Stimulated activated CD4-positive, alpha-beta T cell treated with anti-CD3 and anti-CD28 coated beads, Interleukin-4, amount 100 ng/mL, for 48 hours (primary cell): ENCODE measurements at regions not wholly inside any gene's neighbourhood (a gene's known extent, or its start where the extent isn't known, plus 50 kb on each side); places are given as distances from the start of the nearest gene placed in this dataset.

ENCODE experiments used
- DNase-seq, 2 donors: peaks; one replicate each; pipeline ENCODE4 v3.0.0-alpha.2; 2020; ENCODE audit warnings: low read depth in 2 of 2

DNA sequence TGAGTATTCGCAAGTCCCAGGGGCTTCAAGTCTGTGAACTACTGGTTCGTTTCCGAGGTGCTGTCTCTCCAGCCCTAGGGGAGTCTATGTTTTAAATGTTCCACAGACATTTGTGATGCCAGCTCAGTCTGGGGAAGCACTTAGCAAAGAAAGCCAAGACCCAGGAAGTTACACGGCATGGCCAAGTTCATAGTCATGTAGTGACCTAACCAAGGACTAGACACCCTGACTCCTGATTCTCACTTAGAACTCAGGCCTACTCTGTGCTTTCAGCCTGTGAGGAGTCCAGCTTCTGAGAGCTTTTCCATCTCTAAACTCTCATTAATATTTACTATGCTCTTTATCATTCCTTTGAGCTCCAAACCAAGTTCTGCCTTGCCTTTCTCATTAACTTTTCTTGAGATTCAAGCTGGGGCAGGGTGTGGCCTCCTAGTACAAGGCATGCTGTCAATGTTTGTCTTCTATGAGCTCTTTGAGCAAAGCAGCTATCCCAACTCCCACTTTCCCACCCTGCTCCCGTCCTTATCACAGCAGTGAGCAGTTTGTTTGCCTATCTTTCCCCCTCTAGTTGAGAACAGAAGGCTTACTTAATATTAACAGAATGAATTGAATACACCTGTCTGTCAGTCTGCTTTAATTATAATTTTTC, 105.4 kb upstream of the FAM9C start:
- DNase-seq: no peak

DNA sequence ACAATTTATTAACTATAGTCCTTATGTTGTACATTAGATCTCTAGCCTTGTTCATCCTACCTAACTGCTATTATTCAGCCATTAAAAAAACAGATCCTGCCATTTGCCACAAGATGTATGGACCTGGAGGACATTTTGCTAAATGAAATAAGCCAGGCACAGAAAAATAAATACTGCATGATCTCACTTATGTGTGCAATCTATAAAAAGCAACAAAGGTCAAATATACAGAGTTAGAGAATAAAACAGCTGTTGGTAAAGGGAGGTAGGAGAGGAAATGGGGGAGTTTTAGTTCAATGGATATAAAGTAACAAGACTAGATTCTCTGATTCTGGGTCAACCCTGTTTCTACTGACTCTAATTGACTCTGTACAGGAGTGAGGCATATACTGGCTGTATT, 103.3 kb upstream of the FAM9C start:
- no peak for DNase-seq

DNA sequence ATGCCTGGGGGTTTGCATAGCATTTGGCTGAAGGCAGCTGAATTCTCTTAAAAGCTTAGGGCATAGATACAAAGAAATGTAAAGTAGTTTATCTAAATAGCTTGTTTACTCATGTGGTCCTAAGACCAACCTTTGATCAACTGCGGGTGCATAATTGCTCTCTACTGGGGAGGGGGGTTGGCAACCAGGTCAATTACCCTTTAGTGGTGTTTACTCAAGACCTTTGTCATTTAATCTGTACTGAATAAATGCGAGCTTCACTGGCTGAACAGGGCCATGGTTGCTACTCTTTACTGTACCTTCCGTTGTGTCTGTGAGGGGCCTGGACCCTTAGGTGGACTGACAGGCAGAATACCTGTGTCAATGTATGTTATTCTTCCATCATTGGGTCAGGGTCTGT, 102.7 kb upstream of the FAM9C start:
- no peak for DNase-seq

DNA sequence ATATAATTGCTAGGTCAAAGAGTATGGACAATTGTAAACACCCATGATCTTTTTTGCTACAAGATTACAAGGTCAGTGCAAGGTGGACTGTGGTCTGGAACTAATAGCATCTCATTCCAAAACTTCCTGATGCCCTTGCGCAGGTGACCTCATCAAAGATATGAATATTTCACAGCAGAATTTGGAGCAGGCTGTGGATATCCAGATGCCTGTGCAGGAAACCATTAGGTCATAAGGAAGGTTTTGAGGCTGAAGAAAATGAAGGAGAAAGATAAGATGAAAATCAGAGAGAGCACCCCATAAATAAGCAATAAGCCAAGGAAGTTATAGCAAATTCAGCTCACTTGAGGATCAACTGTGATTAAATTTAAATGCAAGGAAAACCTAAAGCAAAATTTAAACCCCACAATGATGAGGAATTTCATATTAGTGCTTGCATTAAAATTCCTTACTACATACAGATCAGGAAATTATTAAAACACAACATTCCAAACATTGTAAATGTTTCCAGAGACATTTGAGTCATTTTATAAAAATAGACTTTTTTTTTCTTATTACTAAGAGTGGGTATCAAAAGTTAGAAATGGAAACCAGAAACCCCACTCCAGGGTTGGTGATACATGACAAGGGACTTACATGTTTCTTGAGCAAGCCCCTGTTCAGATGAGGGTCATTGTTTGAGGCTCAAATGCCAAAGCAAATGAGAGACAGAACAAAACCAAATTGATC, 100.7 kb upstream of the FAM9C start:
- no peak for DNase-seq

DNA sequence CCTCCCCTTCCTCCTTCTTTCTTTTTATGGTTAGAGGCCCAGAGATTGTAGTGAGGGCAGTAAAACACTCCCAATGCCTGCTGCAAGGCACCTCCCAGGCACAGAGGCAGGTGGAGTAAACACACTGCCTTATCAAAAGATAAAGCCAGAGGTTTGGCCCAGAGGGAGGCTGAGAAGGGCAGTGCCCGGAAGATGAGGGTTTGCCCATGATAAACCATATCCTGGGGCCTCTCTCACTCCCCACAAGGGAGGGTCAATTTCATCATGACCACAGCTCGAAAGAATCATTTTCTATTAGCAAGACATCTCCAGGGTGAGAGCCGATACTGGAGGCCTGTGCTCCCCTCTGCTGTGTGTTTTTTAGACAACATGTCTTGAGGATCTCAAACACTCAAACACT, 98.5 kb upstream of the FAM9C start:
- DNase-seq: no peak

DNA sequence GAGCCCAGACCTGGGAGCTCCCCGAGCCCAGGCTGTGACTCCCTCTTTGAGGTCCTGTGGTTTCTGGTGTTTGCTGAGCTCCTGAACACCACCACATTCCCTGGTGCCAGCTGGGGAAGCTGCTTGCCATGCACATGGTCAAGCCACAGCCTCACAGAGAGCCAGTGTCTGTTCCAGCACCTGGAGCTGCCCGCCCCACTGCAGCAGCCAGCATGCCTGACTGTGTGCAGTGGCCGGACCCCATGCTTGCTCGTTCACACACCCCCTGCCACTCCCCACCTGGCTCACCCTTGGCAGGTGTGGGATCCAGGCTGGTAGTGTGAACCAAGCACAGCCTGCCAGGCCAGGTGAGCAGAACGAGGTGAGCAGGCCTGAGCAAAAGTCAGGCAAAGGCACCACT, 95.6 kb upstream of the FAM9C start:
- DNase-seq: no peak

DNA sequence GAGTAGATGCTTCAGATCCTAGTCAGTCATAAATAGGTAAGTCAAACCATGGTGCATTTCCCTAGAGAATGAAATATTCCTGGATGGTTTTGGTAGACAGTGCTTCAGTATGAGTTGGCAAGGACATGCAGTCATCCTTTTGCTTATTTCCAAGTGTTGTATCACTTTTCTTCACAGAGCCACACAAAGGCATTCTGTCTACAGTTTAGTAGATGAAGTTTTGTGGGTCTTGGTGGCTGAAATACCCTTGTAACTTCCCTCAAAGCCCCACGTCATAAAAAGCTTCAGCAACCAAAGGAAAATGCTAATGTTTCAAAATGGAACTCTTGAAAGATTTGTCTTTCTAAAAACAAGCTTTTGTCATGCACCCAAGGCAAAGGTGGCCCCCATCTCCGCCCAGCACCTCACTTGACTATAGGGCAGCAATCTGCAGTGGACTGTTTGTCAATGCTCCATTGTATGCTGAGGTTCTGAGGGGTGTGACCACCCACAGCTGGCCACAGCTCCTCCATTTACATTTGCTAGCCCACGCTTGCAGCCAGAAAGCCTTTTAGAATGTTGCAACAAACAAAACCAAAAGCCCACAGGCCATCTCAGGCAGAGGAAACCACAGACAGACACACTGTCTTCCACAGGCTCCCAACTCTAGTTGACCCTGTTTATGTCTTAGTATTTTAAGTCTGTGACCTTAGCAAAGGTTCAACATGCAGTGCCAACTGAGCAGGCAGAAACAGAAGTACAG, 87.1 kb upstream of the FAM9C start:
- no peak for DNase-seq

DNA sequence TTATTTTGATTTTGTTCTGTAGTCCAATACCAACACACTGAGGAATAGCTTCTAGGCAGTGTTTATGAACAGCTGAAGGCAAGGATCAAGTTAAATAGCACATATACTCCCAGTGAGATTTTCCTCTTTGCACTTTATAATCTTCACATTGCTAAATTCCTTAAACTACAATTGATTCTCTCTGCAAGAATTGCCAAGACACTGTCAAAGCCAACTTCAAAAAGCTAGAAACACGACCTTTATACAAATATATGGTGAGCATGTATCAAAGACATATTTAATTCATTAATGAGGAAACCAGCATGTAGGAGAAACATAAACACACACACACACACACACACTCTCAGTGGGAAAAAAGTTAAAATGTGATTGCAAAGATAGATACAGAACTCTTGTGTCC, 86.4 kb upstream of the FAM9C start:
- DNase-seq: no peak

DNA sequence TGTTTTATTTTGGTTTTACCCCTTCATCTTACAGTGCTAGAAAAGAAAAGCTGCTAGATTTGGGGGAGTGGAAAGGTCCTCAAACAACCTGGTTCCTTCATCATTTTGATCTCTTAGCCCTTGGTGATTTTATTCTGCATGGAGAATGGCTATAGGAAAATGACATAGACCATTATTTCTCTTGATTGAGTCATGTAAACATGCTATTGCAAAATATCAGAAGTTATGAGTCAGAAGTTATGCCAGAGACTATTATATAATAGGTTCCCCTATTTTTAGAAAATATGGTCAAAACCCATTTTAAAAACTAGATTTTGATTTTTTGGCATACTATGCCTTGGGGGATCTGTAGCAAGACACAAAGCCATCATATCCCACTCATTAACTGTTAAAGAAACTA, 83.7 kb upstream of the FAM9C start:
- no peak for DNase-seq

DNA sequence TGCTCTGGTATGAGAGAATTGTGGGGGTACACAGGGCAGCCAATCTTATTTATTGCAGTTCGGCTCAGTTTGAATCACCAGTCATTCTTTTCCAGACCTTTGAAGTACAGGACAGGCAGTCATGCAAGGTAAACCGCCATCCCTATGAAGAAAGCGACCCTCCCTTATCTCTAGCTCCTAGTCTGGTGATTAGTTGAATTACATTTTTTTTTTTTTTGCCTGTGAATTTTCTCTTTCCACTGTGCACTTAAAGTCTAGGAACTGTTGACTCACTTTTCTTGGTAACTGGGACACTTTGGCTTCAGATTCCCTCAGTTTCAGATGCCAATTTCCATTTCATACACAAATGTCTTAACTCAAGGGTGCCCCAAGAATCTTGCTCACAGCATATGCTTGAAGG, 82.4 kb upstream of the FAM9C start:
- no peak for DNase-seq

DNA sequence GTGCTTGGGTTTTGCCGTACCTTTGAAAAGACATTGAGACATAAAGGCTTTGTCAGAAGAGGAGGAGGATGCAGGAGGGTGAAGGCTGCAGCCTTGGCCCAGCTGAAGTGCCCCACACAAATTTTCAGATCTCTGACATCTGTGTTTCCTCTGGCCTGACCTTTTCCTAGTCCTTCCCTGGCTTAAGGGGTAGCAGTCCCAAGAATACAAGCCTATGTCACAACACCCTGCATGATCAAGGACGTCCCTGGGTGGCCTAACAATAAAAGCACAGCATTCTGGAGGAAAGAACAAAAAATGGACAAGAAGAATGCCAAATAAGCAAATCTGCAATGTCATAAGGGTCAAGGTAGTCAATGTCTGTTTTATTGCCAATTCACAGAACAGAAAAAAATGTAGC, 80.8 kb upstream of the FAM9C start:
- DNase-seq: no peak

DNA sequence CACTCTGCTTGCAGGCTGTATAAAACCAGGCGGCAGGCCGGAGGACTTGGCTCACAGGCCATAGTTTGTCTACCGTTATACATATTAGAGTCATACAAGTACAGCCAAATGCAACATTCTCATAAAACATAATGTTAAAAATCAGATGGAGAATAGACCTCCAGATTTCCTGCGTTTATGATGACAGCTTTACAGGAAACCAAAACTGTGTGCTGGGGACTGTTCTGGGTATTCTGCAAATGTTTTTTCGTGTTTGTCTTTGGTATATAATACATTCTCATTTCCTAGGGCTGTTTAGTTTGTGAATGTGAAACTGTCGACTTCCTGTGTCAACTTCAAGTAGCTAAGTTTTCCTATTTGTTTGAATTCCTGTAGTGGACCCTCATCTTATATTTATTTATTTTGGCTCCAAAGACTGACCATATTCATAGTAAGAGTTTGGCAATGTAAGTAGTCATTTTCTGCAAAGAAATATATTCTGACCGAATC, 79.5 kb upstream of the FAM9C start:
- DNase-seq: no peak

DNA sequence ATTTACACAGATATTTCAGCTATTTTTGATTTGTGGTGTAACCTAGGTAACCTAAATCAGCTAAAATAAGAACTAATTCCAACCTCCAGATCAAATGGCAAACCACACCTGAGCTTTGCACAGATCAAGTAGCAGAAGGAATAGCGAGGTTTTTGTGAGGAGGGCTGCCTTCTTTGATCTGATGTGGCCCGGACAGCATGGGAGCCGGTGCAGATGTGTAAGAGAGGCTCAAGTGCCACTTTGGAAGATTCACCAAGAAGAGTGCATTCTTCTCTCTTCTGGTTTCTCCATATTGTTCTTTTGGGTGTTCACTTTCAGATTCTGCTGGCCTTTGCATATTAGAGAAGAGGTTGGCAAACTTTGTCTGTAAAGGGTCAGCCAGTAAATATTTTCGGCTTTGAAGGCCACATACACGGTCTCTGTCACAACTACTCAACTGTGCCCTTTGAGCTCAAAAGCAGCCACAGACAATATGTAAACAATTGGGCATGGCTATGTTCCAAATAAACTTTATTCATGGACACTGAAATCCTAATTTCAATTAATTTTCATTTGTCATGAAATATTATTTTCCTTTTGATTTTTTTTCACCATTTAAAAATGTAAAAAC, 78.9 kb upstream of the FAM9C start:
- DNase-seq: no peak

DNA sequence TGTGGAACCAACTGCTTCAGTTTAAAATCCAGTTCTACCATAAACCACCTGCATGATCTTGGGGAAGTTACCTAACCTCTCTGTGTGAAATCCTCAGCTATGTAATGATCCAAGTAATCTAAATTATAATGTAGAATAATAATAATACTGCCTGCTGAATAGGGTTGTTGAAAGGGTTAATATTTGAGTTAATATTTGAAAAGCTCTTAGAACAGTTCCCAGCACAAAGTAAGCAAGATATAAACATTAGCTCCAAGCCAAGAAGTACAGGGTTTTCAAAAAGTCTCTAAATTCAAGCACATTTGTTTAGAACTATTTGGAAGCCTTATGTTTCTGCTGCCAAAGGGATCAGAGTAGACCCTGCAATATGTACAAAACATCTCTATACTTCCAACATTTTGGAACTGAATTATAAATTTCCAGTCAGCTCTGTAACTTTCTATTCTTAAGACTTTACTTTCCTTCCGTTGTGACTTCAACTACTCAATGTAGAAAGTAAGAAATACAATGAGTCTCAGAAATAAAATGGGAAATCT, 76.7 kb upstream of the FAM9C start:
- no peak for DNase-seq

DNA sequence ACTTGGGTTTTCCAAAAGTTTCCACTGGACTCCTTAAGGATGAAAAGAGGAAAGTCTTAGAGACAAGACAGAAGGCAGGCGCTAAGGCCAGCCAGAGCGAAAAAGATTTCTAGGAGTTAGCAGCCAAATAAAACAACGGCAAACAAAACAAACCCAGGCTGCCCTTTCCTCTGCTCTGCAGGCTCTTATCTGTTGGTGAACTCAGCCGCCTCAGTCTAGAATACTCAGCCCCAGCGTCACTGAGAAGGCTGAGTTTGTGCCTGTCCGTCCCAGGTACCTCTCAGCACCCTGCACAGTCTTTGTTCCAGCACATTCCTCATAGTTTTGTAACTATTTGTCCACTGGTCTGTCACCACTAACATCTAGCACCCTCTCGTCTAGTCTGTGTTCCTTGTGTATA, 75.6 kb upstream of the FAM9C start:
- no peak for DNase-seq

DNA sequence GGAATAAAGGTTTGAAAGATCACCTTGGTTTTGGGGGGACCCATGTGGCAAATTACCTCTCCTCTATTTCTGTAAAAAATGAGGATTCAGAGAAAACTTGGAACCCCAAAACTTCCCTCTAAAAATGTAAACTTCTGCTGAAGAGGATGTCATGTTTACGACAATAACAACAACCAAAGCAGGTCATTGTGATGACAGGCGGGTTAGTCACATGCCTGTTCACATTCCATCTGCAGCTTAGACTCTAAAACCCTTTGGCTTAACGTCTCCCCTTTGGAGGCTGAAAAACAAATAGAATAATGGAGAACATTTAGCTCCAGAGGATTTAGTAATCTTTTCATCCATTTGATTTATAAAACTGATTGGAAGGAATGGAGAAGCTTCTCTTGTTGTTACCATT, 75.0 kb upstream of the FAM9C start:
- no peak for DNase-seq

DNA sequence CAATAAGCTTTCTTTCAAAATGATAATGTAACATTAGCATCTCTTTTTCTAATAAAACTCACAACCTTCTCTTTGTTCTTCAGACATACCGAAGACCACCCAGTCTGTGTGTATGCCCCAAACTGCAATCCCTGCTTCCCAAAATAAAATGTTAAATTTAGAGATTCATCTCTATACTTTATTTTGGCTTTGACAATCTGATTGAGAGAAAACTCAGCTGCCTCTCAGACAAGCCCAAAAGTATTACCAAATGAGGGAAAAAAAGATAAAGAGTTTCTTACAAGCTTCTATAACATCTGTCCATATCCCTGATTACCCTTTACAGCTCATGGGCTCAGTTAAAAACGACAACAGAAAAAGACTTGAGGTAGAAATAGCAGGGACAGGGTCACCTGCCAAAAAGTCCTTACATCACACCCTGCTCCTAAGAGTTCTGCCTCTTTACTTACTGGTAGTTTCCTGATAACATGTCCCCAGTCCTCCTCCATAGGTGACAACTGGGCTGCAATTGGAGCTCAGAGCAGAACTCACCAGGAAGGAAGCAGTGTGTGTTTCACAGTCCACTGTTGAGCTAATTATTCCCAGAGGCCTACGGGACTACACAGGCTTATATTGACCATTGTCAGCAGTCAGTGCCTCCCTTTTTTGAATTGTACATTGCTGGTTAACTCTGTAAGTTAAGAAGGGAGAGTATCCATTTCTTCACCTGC, 70.9 kb upstream of the FAM9C start:
- no peak for DNase-seq

DNA sequence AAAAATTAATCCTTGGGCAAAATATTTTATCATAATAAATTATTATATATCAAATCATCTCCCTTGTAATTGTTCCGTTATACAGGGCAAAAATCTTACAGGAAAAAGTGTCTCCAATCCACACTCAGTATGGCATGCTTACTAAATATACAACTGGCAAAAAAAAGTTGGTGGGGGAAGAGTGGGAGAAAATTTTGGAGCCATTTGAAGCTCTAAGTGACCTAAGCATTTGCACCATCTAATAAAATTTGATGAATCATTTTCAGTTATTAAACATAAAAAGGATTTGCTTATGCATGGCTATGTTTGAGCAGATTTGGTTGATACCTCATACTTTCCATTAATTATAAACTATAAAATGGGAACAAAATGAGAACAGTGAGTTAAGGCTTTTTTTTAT, 68.1 kb upstream of the FAM9C start:
- no peak for DNase-seq

DNA sequence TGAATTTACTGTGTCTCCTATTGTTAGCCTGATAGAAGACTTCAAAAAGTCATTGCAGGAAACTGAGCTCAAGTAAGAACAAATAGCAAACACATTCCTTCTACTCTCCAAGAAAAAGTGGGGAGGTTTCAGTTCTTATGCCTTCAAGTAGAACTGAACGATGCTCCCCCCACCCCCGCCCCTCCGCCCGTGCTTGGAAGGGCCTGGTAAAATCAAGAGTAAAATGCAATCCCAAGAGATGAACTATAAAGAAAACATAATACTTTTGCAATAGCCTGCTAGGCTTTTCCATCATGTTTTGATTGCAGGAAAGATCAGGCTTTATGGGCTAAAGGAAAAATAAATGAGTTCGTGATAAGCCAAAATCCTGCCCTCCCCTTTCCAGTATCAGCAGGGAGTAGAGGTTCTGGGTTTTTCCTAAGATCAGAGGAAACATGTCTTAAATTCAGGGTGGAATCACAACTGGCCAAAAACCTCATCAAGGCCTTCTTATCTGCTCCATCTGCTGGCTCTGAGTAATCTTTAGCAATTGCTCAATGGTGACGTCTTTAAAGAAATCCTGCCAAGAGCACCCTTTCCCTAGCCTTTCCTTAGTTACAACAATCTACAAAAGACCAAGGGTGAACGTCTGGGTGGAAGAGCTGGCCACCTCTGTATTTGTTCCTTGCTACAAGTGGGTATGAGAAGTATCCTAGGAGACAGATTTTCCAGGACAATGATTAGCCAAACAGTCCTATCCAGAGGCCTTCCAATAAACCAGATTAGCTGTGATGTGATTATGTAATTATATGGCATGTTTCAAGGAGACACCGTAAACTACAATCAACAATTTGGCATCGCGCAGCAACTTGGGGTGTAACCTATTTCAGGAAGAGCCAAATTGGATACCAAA, 66.3 kb upstream of the FAM9C start:
- DNase-seq: no peak

DNA sequence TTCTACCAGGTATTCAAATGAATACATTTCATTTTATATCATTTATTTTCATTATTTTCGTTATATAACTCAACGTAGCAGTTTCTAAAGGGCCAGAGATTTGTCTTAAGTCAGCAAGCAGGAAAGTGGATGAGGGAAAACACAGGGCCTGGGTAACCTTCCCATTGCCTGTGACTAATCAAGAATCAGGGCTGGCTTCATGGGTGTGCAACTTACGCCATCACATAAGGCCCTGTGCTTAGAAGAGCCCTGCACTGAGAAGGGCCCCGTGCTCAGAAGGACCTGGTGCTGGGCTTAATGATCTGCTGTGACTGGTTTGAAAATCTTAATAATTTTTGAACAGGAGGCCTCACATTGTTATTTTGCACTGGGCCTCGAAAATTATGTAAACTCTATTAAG, 65.4 kb upstream of the FAM9C start:
- DNase-seq: no peak

DNA sequence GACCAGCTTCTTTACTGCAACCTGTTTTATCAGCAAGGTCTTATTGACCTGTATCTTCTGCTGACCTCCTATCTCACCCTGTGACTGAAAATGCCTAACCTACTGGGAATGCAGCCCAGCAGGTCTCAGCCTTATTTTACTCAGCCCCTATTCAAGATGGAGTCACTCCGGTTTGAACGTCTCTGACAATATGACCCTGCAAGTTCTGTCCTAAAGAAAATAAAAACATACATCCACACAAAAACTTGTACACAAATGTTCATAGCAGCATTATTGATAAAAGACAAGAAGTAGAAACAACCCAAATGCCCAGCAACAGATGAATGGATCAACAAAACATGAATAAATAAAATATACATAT, 59.5 kb upstream of the FAM9C start:
- DNase-seq: no peak
